ENCODE measurements at regions not wholly inside any gene's neighbourhood (a gene's known extent, or its start where the extent isn't known, plus 50 kb on each side); places are given as distances from the start of the nearest gene placed in this dataset.
"Not testable (repeated sequence)": the region's sequence is repeated elsewhere in the genome, so short reads cannot be mapped to it uniquely, and the experiment has no call there.

- Histone ChIP-seq H3K27me3 (replicated peaks; ENCODE audit: control insufficient read depth, insufficient read depth, low read length) (no peaks in the 10 kb centered on the region), H3K36me3 (ENCODE audit: control insufficient read depth, insufficient read depth, low read length) (no peaks in the 10 kb centered on the region), H3K4me3 (replicated peaks; ENCODE audit: low read depth, low read length) (no peak overlapping the region)
- TF ChIP-seq, protein P1, sequence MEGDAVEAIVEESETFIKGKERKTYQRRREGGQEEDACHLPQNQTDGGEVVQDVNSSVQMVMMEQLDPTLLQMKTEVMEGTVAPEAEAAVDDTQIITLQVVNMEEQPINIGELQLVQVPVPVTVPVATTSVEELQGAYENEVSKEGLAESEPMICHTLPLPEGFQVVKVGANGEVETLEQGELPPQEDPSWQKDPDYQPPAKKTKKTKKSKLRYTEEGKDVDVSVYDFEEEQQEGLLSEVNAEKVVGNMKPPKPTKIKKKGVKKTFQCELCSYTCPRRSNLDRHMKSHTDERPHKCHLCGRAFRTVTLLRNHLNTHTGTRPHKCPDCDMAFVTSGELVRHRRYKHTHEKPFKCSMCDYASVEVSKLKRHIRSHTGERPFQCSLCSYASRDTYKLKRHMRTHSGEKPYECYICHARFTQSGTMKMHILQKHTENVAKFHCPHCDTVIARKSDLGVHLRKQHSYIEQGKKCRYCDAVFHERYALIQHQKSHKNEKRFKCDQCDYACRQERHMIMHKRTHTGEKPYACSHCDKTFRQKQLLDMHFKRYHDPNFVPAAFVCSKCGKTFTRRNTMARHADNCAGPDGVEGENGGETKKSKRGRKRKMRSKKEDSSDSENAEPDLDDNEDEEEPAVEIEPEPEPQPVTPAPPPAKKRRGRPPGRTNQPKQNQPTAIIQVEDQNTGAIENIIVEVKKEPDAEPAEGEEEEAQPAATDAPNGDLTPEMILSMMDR (IDR thresholded peaks at IDR 0.05; ENCODE audit: insufficient read depth, low read length, poor library complexity, severe bottlenecking) = no peak
- DNase-seq (ENCODE audit: extremely low read depth, insufficient read length) = no peak
Observed at GRCh38 chr15:25989327-25989726, 126.2 kb upstream of the ATP10A start.

DNA sequence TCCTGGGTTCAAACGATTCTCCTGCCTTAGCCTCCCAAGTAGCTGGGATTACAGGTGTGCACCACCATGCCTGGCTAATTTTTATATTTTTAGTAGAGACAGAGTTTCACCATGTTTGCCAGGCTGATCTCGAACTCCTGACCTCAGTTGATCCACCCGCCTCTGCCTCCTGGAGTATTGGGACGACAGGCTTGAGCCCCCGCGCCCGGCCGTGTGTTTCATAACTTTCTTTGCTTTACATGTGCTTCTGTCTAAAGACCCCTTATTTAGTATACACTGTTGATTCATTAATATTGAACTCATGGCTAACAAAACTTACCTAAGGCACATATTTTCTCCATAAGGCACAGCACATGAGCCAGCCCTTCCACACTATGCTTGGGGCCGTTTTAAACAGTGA, 125.6 kb upstream of the ATP10A start:
- not testable (repeated sequence) for H3K36me3 ChIP-seq (ENCODE audit: control insufficient read depth, insufficient read depth, low read length); H3K27me3 ChIP-seq (replicated peaks; ENCODE audit: control insufficient read depth, insufficient read depth, low read length); DNase-seq (ENCODE audit: extremely low read depth, insufficient read length); H3K4me3 ChIP-seq (replicated peaks; ENCODE audit: low read depth, low read length)

DNA sequence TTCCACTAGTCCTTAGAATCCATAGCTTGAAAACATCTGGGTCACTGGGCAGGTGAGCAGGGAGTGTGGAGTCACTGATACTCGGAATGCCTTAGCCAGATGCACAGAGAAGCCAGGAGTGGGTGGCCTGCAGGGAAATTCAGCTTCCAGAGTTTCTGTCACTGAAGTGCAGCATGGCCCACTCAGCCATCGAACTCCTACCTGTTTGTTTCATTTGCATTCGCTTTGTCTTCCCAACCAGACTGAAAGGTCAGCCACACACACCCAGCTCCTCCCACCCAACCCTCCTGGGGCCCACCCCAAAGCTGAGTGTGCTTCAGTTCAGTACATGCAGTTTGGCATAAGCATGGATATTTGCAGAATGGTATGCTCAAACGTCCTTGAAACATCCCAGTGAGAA, 124.5 kb upstream of the ATP10A start:
- H3K4me3 ChIP-seq (replicated peaks; ENCODE audit: low read depth, low read length) = no peak overlapping the region
- TF ChIP-seq, protein P1 (IDR thresholded peaks at IDR 0.05; ENCODE audit: insufficient read depth, low read length, poor library complexity, severe bottlenecking) = no peak
- no peak for DNase-seq (ENCODE audit: extremely low read depth, insufficient read length)
- no peaks in the 10 kb centered on the region for H3K27me3 ChIP-seq (replicated peaks; ENCODE audit: control insufficient read depth, insufficient read depth, low read length)
- H3K36me3 ChIP-seq (ENCODE audit: control insufficient read depth, insufficient read depth, low read length) = no peaks in the 10 kb centered on the region

- no peak for DNase-seq (ENCODE audit: extremely low read depth, insufficient read length)
- TF ChIP-seq, protein P1 (IDR thresholded peaks at IDR 0.05; ENCODE audit: insufficient read depth, low read length, poor library complexity, severe bottlenecking) = no peak
- H3K36me3 ChIP-seq (ENCODE audit: control insufficient read depth, insufficient read depth, low read length) = no peaks in the 10 kb centered on the region
- H3K27me3 ChIP-seq (replicated peaks; ENCODE audit: control insufficient read depth, insufficient read depth, low read length) = no peaks in the 10 kb centered on the region
- H3K4me3 ChIP-seq (replicated peaks; ENCODE audit: low read depth, low read length) = no peak overlapping the region
Observed at GRCh38 chr15:25985165-25985564, 122.0 kb upstream of the ATP10A start.

GRCh38 chr15:25982736-25983135, 119.6 kb upstream of the ATP10A start:
- DNase-seq (ENCODE audit: extremely low read depth, insufficient read length) = no peak
- H3K4me3 ChIP-seq (replicated peaks; ENCODE audit: low read depth, low read length) = no peak overlapping the region
- H3K36me3 ChIP-seq (ENCODE audit: control insufficient read depth, insufficient read depth, low read length) = no peaks in the 10 kb centered on the region
- TF ChIP-seq, protein P1 (IDR thresholded peaks at IDR 0.05; ENCODE audit: insufficient read depth, low read length, poor library complexity, severe bottlenecking) = no peak
- H3K27me3 ChIP-seq (replicated peaks; ENCODE audit: control insufficient read depth, insufficient read depth, low read length) = no peaks in the 10 kb centered on the region

DNA sequence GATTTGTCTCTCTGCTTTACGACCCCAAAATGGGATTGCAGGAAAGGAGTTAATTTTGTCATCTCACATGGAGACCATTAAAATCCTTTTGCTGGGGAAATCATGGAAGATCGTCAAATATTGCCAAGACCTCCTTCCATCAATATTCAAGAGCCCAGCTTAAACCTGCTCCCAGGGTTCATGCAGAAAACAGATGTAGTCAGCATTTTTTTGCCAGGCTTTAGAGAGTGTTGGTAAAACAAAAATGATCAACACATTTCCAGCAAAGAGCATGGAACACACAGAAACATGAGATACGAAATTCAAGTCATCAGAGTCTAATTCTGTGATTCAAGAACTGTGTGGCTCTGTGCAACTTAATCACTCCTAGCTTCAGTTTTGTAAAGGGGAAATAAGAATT, 118.0 kb upstream of the ATP10A start:
- H3K27me3 ChIP-seq (replicated peaks; ENCODE audit: control insufficient read depth, insufficient read depth, low read length) = no peaks in the 10 kb centered on the region
- no peaks in the 10 kb centered on the region for H3K36me3 ChIP-seq (ENCODE audit: control insufficient read depth, insufficient read depth, low read length)
- no peak for DNase-seq (ENCODE audit: extremely low read depth, insufficient read length)
- H3K4me3 ChIP-seq (replicated peaks; ENCODE audit: low read depth, low read length) = no peak overlapping the region
- TF ChIP-seq, protein P1 (IDR thresholded peaks at IDR 0.05; ENCODE audit: insufficient read depth, low read length, poor library complexity, severe bottlenecking) = no peak
